HuH-7 (cell line): ENCODE measurements at regions not wholly inside any gene's neighbourhood (a gene's known extent, or its start where the extent isn't known, plus 50 kb on each side); places are given as distances from the start of the nearest gene placed in this dataset.
"Not testable (repeated sequence)": the region's sequence is repeated elsewhere in the genome, so short reads cannot be mapped to it uniquely, and the experiment has no call there.

Source experiments
- DNase-seq: peaks from one replicate; pipeline ENCODE4 v3.0.0; 2011; ENCODE audit warnings: low spot score

DNA sequence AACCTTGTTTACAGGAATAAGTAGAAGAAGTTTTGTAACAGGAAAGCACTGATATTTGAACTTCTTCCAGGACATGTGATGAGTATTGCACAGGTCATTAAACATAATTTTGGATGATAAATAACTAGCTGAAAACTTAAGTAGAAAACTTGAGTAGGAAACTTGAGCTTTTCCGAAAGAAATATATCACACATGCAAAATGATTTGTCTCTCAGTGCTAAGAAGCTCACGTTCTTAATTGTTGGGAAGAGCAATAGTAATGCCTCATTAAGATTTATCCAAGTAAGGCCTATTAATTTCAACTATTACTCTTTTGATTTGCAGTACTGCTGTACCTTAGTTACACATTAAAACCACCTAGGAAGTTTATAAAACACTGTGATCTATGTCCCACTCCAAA lies 1921.9 kb upstream of the LRRTM1 start:
- no peak for DNase-seq

DNA sequence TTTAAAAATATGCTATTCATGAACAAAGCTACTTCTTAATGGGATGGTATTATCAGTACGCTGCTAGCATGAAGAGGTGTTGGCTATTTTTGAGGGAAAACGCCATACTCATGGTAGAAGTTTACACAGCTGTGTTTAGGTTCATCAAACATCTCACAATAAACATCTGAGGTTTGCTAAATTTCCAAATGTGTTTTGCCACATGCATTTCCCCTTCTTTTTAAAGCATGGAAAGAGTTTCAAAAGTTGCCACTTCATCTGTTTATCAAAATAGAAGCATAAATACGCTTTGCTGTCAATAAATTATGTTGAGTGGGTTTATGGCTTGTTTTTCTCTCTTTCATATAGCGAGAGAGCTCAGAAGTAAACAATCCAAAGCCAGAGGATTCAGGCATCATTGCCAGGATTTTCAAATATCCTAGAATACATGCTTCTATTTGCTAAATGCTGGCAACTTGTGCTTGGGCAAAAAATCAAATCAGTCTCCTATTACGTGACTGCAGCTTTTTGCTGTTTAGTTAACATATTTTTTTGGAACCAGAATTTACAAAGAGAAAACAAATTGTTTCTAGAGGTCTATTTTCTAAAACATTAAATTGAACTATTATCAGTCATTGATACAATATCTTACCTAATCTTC lies 1919.9 kb upstream of the LRRTM1 start:
- DNase-seq: no peak

DNA sequence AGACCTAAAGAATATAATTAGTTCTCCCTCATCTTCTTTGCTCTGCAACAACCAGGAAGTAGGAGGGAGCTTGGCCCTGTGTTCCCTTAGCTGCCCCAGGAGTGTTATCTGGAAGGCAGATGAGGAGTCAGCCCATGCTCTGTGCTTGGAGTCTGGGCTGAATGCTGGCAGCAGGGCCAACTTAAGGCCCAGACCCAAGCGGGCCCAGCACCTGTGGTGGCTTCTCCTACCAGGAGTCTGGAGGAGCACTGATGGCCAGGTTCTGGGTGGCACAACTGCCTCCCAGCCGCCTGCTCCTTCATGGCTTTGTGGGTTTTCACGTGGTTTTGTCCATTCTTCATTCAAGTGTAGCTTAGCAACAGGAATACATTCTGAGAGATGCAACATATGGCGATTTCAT lies 1910.7 kb upstream of the LRRTM1 start:
- DNase-seq: no peak

DNA sequence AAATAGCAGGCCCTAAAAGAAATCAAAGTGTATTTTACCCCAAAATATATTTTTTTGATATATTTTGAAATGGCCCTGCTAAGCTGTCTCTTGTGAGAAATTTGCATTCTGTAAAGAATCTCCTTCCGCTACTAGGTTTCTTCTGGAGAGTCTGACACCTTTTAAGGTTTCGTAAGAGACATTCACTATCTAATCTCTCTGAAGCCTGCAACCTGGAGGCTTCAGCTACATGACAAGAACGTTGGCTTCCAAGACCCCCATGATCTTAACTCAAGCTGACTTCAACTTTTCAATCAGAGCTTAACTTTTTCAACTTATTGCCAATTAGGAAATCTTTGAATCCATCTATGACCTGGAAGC lies 1894.9 kb upstream of the LRRTM1 start:
- DNase-seq: no peak

DNA sequence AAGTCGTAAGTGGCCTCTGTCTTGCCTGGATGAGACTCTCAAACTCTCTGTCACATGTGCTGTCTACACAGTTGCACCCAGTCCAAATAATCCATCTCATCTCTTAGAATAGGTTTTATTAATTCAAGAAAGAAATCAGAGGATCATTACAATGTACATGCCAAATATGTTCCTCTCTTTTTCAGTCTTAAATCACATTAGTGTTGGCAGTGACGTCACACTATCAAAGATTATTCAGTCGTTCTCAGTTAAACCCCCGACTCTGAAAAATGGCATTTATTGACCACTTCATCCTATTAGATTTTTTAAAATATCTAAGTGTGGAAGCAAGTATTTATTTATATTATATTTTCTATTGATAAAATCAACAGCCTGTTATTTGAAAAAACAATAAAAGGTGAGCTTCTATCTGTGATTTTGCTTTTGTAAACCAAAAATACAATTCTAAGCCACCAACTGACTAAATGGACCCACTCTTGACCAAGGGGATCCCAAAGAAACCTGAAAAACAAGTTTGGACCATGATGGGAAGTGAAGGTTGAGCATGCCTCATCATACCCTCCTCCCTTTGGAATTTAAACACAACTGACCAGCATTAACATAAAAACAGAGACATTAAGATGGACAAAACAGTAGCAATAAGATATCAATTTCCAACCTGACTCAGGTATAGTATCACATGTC lies 1894.4 kb upstream of the LRRTM1 start:
- DNase-seq: no peak

DNA sequence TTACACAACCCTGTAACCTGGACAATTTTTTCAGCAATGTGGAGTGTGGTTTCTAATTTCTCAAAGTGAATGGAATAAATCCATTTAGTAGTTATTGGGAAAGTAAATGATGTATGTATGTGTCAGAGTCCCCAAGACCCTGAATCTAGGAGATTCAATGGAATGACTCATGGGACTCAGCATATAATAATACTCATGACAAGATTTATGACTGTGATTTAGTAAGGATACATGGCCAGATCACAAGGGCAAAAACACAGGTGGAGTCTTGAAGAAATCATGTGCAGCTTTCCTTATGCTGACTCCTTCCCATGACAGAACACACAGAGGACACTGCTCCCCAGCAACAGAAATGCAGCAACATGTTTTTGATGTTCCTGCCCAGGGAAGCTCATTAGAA lies 1877.7 kb upstream of the LRRTM1 start:
- DNase-seq: no peak

DNA sequence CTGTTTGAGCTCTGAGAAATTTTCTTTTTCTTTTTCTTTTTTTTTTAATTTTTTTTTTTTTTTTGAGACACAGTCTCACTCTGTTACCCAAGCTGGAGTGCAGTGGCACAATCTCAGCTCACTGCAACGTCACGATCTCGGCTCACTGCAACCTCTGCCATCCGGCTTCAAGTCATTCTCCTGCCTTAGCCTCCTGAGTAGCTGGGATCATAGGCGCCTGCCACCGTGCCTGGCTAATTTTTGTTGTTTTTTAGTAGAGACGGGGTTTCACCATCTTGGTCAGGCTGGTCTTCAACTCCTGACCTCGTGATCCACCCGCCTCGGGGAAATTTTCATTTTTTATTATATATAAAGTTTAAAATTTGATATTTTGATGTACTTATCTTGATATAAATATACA lies 1870.7 kb upstream of the LRRTM1 start:
- not testable (repeated sequence) for DNase-seq

DNA sequence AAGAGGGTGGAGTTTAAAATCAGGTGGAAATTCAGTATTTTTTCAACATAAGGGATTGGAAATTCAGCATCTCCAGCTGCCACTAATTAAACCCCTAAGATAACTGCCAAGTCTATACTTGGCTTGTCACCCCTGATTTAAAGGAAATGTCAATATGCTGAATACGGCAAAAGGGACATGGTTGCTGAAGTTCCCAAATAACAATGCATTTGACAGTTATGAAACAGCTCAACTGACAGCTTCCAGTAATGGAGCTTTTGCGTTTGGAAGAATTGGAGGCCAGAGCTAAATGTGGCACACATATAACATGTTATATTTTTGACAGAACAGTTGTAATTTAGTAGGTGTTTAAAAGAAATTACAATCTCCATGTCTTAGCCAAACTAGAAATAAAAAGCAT lies 1867.9 kb upstream of the LRRTM1 start:
- DNase-seq: no peak

DNA sequence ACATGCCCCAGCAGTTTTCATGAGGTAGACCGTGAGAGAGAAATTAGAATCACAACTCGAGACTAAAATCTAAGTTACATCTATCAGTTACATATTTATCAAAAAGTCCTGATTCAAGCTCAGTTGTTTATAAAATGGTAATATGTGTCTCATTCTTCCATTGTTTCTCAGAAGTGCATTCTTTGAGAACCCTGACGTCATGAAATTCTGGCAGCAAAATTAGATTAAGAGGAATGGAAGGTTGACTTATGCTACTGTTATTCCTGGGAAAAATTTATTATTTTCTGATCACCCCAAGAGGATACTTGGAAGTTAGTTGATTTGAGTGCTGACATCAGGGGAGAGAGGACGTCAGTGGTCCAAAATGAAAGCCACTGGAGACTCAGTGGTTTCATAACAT lies 1864.8 kb upstream of the LRRTM1 start:
- DNase-seq: no peak

DNA sequence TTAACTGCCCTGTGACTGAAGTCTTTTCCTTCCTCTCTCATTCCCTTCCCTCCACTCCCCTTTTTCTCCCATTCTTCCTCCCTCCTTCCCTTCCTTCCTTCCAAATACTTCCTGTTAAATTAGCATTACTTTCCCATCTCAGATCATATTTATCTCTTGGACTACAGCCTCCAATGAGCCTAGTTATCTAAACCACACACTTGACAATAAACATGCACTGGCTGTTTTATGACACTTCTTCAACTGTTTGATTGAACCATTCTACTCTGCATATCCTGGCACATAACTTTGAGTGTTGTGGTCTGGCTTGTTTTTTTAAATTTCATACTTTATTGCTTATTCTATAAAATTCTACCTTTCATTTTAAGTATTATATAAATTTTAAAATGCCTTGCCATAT lies 1860.8 kb upstream of the LRRTM1 start:
- no peak for DNase-seq

DNA sequence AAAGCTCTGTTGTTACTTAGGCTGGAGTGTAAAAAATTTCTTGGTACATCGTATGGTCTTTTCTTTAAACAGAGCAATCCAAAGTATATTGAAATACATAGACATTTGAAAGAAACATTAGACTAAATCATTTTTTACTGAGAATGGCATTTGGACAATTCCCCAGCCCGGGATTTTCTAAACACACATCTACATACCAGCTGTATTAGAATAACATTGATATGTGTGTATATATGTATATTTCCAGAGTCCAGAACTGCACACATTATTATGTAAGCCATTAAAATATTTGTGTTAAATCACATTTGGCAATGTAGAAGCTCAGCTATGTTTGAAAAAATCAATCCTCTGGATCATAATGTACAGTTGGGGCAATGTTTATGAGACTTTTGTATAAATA lies 1853.6 kb upstream of the LRRTM1 start:
- no peak for DNase-seq

DNA sequence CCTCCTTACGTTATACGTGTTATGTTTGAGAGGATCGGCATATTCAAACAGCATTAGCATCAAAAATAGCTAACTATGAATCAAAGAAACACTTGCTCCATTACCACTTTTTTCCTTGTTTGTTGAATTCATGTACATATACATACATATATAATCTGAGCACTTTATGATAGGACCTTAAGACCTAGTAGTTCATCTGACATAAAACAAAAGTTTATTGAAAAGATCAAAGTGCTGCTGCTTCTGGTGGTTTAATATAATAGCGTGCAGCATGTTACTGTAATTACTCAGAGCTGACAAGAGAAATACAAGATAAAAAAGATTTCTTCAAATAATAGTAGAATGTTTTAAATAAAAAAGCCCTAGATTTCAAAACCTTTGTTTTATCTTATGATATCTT lies 1850.9 kb upstream of the LRRTM1 start:
- no peak for DNase-seq

DNA sequence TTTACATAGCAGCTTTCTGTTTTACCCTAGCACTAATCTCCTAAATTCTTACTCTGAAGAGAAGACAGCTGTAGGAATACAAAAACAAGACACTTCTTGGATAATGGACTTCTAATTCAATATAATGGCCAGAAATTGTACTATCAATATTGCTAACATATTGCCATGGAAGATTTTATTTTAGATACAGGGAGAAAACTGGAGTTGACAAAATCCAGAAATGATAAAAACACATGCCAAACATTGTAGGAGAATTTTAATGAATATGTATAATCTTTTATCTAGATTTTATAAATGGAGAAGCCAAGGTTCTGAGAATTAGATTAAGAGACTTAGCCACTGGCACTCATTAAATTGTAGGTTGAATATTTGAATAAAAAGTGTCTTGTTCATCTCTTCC lies 1838.8 kb upstream of the LRRTM1 start:
- DNase-seq: no peak

DNA sequence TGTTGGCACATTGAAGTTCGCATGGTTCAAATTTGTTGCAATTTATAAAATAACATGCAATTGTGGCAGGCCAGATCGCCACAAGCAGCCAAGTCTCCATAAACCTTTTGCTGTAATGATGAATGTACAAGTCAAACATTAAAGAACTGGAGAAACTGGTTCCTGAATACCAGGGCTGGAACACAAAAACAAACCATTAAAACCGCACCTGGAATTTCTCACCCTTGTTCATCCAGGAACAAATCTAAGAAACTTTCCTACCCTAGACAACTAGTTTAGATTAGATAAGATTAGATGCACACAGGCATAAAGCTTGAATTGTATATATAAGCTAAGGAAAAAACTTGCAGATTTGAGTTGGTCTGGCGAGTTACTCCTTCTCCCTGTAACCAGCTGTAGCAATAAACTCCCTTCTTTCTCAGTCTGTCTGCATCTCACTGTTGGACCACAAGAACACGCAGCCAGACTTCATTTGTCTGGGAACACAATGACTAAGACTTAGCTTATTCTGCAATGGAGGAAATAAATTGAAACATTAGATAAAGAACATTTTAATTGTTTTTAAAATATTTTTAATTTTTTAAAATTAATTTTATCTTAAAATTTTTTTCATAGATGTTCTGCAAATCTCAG lies 1835.5 kb upstream of the LRRTM1 start:
- no peak for DNase-seq

DNA sequence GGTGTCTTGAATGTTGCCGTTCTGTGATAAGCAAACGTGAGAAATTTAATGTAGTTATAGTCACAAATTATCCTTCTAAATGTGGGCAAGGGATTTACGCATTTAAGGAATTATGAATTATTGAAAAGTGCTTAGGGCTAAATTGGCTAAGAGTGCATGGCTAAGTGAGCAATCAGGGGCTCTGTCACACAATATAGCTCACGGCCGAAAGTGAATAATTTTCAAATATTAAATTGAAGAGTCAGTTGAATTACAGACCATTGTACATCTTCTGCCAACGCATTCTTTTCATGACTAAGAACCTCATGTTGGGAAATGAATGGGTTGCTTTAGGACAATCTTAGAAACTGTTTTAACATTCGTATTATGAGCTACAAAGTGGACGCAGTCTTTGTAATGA lies 1832.9 kb upstream of the LRRTM1 start:
- no peak for DNase-seq

DNA sequence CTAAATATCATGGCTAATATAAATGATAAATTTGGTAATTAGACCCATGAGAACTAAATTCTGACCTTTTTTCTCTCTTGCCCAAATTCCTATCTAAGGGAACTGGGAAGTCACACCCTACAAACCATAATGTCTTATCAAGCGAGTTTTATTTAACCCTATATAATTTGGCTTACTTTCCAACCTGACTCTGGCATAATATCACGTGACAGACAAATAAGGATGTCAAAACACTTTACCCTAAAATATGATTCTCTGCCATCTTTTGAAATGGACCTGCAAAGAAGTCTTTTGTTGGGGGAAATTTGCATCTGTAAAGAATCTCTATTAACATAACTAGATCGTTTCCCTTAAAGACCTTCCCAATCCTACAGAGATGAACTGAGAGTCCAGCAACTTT lies 1823.5 kb upstream of the LRRTM1 start:
- no peak for DNase-seq

DNA sequence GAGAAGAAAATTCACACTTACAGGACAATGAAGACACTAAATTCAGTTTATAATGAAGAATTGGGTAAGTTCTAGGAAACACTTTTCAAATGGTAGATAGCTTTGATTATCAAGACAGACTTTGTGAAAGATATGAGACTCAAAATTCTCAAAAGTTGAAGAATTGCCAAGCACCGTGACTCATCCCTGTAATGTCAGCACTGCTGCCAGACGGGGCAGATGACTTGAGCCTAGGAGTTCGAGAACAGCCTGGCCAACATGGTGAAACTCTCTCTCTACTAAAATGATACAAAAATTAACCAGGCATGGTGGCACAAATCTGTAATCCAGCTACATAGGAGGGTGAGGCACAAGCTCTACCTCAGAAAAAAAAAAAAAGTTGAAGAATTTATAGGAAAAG lies 1820.1 kb upstream of the LRRTM1 start:
- DNase-seq: no peak

DNA sequence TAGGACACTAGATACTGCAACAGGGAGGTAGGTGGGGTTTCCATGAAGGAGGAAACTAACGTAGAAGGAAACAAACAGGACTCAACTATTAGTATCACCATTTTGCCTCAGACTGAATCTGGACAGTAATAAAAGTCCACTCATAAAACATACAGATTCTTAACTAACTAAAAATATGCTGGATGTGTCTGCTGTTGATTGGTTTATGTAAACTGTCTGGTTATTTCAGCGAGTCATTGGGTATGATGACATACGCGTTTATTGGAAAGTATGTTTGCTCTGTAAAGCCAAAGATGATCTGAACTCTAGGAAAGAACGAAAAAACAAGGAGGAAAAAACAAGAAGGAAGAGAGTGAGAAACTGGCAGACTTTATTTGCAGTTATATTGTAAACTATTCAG lies 1816.1 kb upstream of the LRRTM1 start:
- peak; percentile 3 for DNase-seq

DNA sequence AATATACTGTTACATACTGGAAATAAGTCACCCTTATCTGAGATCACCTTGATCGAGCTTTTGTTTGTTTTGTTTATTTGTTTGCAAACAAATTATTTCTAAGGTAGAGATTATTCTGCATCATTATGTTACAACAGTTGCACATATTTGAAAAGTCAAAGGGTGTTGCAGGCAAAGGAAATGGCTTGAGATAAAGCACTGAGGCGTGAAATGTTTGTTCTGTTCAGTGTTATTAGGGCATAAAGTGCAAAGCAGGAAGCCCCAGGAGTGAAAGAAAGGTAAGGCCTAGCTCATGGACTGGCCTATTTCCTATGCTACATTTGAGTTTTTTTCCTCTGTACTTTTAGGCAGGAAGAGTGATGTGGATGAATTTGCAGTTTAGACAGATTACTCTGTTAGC lies 1815.6 kb upstream of the LRRTM1 start:
- peak; percentile 11 for DNase-seq

DNA sequence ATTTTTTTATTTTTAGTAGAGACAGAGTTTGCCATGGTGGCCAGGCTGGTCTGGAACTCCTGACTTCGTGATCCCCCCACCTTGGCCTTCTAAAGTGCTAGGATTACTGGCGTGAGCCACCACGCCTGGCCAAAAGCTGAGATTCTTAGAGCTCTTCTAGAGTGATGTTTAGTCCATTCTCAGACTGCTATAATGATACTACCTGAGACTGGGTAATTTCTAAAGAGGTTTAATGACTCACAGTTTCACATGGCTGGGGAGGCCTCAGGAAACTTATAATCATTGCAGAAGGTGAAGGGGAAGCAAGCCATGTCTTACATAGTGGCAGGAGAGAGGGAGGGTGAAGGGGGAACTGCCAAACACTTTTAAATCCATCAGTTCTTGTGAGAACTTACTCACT lies 1804.9 kb upstream of the LRRTM1 start:
- no peak for DNase-seq

DNA sequence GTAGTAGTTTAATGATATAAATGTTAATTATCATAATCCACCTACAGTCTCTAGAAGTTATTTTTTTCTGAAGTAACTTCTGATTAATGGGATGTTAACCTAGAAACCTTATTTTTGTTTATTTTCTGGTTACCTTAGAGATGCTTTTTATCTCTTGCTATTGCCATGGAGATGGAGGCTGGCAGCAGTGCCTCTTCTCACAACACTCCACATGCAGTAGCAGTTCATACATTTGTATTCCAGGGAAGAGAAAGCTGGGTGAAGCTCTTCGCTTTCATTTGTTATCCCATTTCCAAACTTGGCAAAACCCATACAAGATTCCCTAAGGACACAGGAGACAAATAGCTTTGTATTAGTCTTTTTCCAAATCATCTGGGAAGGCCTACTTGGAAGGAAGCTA lies 1794.1 kb upstream of the LRRTM1 start:
- no peak for DNase-seq

DNA sequence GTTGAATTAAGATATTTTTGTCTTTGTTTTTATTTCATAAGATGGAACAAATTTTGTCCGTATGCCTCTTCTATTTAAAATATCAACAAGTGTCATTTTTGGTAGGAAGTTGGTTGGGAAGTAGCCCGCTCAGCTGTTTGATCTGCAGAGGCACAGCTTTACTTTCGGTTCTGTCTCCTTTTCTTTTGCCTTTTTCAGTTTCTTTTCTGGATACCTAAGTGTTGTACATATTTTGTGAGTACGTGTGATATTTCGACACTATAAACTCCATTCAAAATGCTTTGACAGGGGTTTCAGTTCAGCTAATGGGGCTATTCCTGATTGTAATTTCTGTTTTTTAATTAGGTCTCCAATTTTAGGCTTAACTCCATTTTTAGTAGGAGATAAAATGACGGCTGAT lies 1785.0 kb upstream of the LRRTM1 start:
- no peak for DNase-seq

DNA sequence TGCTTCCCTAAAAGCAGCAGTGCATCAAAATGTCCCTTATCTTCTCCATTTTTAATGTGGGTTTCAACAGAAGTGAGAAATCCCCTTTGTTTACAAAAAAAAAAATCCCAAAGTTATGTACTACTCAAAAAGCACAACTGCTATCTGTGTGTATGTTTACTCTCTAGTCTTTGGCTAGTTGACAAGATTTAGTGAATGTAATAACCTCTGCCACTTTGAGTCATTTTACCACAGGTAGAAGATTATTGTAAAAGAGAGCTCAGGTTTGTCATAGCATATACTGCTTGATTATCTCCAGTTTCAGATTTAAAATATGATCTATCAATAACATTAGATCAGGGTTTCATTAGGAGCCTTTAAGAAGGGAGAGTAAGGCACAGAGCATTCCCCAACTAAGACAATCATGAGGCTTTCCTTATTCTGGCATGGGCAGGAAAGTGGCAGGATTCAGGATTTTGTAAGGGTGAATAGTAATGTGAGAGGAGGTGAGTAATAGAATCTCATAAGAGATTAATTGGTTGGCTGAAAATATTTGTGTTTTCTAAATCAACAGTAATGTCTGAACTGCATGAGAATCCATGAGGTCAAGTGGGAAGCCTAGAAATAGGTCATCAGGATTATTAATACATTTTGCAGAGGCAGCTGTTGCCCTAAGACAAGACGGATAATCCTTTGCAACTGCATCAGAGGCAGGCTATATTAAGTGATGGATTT lies 1780.3 kb upstream of the LRRTM1 start:
- no peak for DNase-seq
